ENCODE measurements at regions not wholly inside any gene's neighbourhood (a gene's known extent, or its start where the extent isn't known, plus 50 kb on each side); places are given as distances from the start of the nearest gene placed in this dataset.

- Histone ChIP-seq H3K27me3 (replicated peaks in 1 of 4; ENCODE audit: control extremely low read depth in 1 of 4, control insufficient read depth in 3 of 4, insufficient read depth in 4 of 4, low read length in 3 of 4) (peaks cover 0 to 16% (median 7%) of the 10 kb centered on the region in 4 experiments), H3K4me2 (replicated peaks; ENCODE audit: low read depth, low read length, poor library complexity, severe bottlenecking) (no peak overlapping the region), H3K27ac (ENCODE audit: low read length in 2 of 2) (no peak overlapping the region), H3K9ac (ENCODE audit: low read length) (no peak overlapping the region), H3K9me3 (ENCODE audit: control extremely low read depth in 1 of 3, control insufficient read depth in 2 of 3, insufficient read depth in 1 of 3, low read length in 2 of 3) (no peaks in the 10 kb centered on the region), H3K79me2 (ENCODE audit: control insufficient read depth, insufficient read depth, low read length) (no peaks in the 10 kb centered on the region), H3K36me3 (replicated peaks in 1 of 2; ENCODE audit: control extremely low read depth in 1 of 2, control insufficient read depth in 1 of 2, extremely low read depth in 1 of 2, insufficient read depth in 2 of 2, low read length in 1 of 2) (no peaks in the 10 kb centered on the region), H3K4me1 (ENCODE audit: control insufficient read depth in 2 of 2, insufficient read depth in 2 of 2, low read length in 2 of 2) (no peaks in the 10 kb centered on the region), H3K4me3 (ENCODE audit: control extremely low read depth in 1 of 5, extremely low read depth in 1 of 5, insufficient read depth in 1 of 5, low read depth in 2 of 5, low read length in 4 of 5) (no peak overlapping the region), H2AFZ (ENCODE audit: insufficient read depth, low read depth, low read length, poor library complexity, severe bottlenecking) (no peak overlapping the region), H4K20me1 (ENCODE audit: control insufficient read depth, insufficient read depth, low read length, poor library complexity, severe bottlenecking) (no peaks in the 10 kb centered on the region)
- no peak overlapping the region for H3K4me3 Mint-ChIP-seq
- no peak for TF ChIP-seq EZH2 (IDR thresholded peaks at IDR 0.05; ENCODE audit: borderline replicate concordance, insufficient read depth, low read depth, low read length, poor library complexity, severe bottlenecking)
- TF ChIP-seq, protein P1, sequence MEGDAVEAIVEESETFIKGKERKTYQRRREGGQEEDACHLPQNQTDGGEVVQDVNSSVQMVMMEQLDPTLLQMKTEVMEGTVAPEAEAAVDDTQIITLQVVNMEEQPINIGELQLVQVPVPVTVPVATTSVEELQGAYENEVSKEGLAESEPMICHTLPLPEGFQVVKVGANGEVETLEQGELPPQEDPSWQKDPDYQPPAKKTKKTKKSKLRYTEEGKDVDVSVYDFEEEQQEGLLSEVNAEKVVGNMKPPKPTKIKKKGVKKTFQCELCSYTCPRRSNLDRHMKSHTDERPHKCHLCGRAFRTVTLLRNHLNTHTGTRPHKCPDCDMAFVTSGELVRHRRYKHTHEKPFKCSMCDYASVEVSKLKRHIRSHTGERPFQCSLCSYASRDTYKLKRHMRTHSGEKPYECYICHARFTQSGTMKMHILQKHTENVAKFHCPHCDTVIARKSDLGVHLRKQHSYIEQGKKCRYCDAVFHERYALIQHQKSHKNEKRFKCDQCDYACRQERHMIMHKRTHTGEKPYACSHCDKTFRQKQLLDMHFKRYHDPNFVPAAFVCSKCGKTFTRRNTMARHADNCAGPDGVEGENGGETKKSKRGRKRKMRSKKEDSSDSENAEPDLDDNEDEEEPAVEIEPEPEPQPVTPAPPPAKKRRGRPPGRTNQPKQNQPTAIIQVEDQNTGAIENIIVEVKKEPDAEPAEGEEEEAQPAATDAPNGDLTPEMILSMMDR (IDR thresholded peaks at IDR 0.05), result no peak
- DNase-seq, result no peak
- peaks cover 25% of the 10 kb centered on the region for H3K27me3 Mint-ChIP-seq
- POLR2A ChIA-PET, result no interaction called here
- no peaks in the 10 kb centered on the region for H3K4me1 Mint-ChIP-seq
- ATAC-seq (ENCODE audit: low read depth), result no peak
- intact Hi-C loops (cut with micrococcal nuclease), result no loop called here
- CTCF ChIA-PET, result no interaction called here
- 69% methylated on average over 5 of the region's 7 CpGs for WGBS (ENCODE audit: insufficient coverage)
- no peaks in the 10 kb centered on the region for H3K9me3 Mint-ChIP-seq (ENCODE audit: insufficient read depth)
- H3K27ac Mint-ChIP-seq, result no peak overlapping the region
Measured at GRCh38 chr15:52857471-52857870, 67.3 kb upstream of the ONECUT1 start.

- H3K9ac ChIP-seq (ENCODE audit: low read length), result no peak overlapping the region
- DNase-seq (no peak), ATAC-seq (ENCODE audit: low read depth) (no peak)
- Mint-ChIP-seq H3K9me3 (ENCODE audit: insufficient read depth) (no peaks in the 10 kb centered on the region), H3K27ac (no peak overlapping the region), H3K4me1 (no peaks in the 10 kb centered on the region), H3K4me3 (no peak overlapping the region), H3K27me3 (peaks cover 25% of the 10 kb centered on the region)
- intact Hi-C loops (cut with micrococcal nuclease), result no loop called here
- H3K4me1 ChIP-seq (ENCODE audit: control insufficient read depth in 2 of 2, insufficient read depth in 2 of 2, low read length in 2 of 2), result no peaks in the 10 kb centered on the region
- peaks cover 0 to 16% (median 7%) of the 10 kb centered on the region in 4 experiments for H3K27me3 ChIP-seq (replicated peaks in 1 of 4; ENCODE audit: control extremely low read depth in 1 of 4, control insufficient read depth in 3 of 4, insufficient read depth in 4 of 4, low read length in 3 of 4)
- ChIA-PET POLR2A (no interaction called here), CTCF (no interaction called here)
- no peak overlapping the region for H3K4me3 ChIP-seq (ENCODE audit: control extremely low read depth in 1 of 5, extremely low read depth in 1 of 5, insufficient read depth in 1 of 5, low read depth in 2 of 5, low read length in 4 of 5)
- H2AFZ ChIP-seq (ENCODE audit: insufficient read depth, low read depth, low read length, poor library complexity, severe bottlenecking), result no peak overlapping the region
- H3K9me3 ChIP-seq (ENCODE audit: control extremely low read depth in 1 of 3, control insufficient read depth in 2 of 3, insufficient read depth in 1 of 3, low read length in 2 of 3), result no peaks in the 10 kb centered on the region
- no peak overlapping the region for H3K27ac ChIP-seq (ENCODE audit: low read length in 2 of 2)
- H4K20me1 ChIP-seq (ENCODE audit: control insufficient read depth, insufficient read depth, low read length, poor library complexity, severe bottlenecking), result no peaks in the 10 kb centered on the region
- WGBS (ENCODE audit: insufficient coverage), result no CpG with 5 or more reads among the region's 1 CpG
- TF ChIP-seq EZH2 (IDR thresholded peaks at IDR 0.05; ENCODE audit: borderline replicate concordance, insufficient read depth, low read depth, low read length, poor library complexity, severe bottlenecking), result no peak
- TF ChIP-seq, protein P1 (IDR thresholded peaks at IDR 0.05), result no peak
- no peaks in the 10 kb centered on the region for H3K36me3 ChIP-seq (replicated peaks in 1 of 2; ENCODE audit: control extremely low read depth in 1 of 2, control insufficient read depth in 1 of 2, extremely low read depth in 1 of 2, insufficient read depth in 2 of 2, low read length in 1 of 2)
- no peak overlapping the region for H3K4me2 ChIP-seq (replicated peaks; ENCODE audit: low read depth, low read length, poor library complexity, severe bottlenecking)
- no peaks in the 10 kb centered on the region for H3K79me2 ChIP-seq (ENCODE audit: control insufficient read depth, insufficient read depth, low read length)
Measured at GRCh38 chr15:52856286-52856685, 66.2 kb upstream of the ONECUT1 start.

Data from B cell (primary cell).